ENCODE measurements at regions not wholly inside any gene's neighbourhood (a gene's known extent, or its start where the extent isn't known, plus 50 kb on each side); places are given as distances from the start of the nearest gene placed in this dataset.
A peak's percentile ranks its signal among the peaks of the same experiment; 100 is the strongest.

GRCh38 chr12:47387994-47388393, 308.2 kb upstream of the AMIGO2 start:
- no peaks in the 10 kb centered on the region for H3K36me3 ChIP-seq (replicated peaks; ENCODE audit: insufficient read depth, low read depth)
- DNase-seq (ENCODE audit: low spot score): no peak
- H3K27ac ChIP-seq: no peak overlapping the region
- 85% methylated on average over 1 of the region's 1 CpG for WGBS (ENCODE audit: low lambda C conversion rate, missing lambda C conversion rate)
- TF ChIP-seq EZH2phosphoT487 (IDR thresholded peaks at IDR 0.05; ENCODE audit: low read depth, severe bottlenecking, unreplicated experiment) (no peak), CTCF (IDR thresholded peaks at IDR 0.05; ENCODE audit: poor library complexity) (no peak), EZH2 (IDR thresholded peaks at IDR 0.05; ENCODE audit: borderline replicate concordance) (no peak)
- no peaks in the 10 kb centered on the region for H4K20me1 ChIP-seq (ENCODE audit: insufficient read depth, poor library complexity, severe bottlenecking)
- H3K79me2 ChIP-seq: no peaks in the 10 kb centered on the region
- no peak overlapping the region for H2AFZ ChIP-seq
- H3K4me2 ChIP-seq: no peak overlapping the region
- no peak overlapping the region for H3K4me3 ChIP-seq
- H3K9me2 ChIP-seq (replicated peaks; ENCODE audit: insufficient read depth): no peaks in the 10 kb centered on the region
- H3K27me3 ChIP-seq: no peaks in the 10 kb centered on the region
- no peaks in the 10 kb centered on the region for H3K9me3 ChIP-seq (ENCODE audit: low read depth)
- peaks cover 3% of the 10 kb centered on the region for H3K4me1 ChIP-seq (ENCODE audit: insufficient read depth)

- Histone ChIP-seq H3K36me3 (replicated peaks; ENCODE audit: insufficient read depth, low read depth) (no peaks in the 10 kb centered on the region), H3K9me3 (ENCODE audit: low read depth) (no peaks in the 10 kb centered on the region), H3K9me2 (replicated peaks; ENCODE audit: insufficient read depth) (no peaks in the 10 kb centered on the region), H4K20me1 (ENCODE audit: insufficient read depth, poor library complexity, severe bottlenecking) (no peaks in the 10 kb centered on the region), H2AFZ (no peak overlapping the region), H3K4me3 (no peak overlapping the region), H3K4me1 (ENCODE audit: insufficient read depth) (peaks cover 3% of the 10 kb centered on the region), H3K79me2 (no peaks in the 10 kb centered on the region), H3K4me2 (no peak overlapping the region), H3K27ac (no peak overlapping the region), H3K27me3 (no peaks in the 10 kb centered on the region)
- DNase-seq (ENCODE audit: low spot score): no peak
- 49% methylated on average over 5 of the region's 5 CpGs for WGBS (ENCODE audit: low lambda C conversion rate, missing lambda C conversion rate)
- no peak for TF ChIP-seq EZH2phosphoT487 (IDR thresholded peaks at IDR 0.05; ENCODE audit: low read depth, severe bottlenecking, unreplicated experiment)
- no peak for TF ChIP-seq EZH2 (IDR thresholded peaks at IDR 0.05; ENCODE audit: borderline replicate concordance)
Observed at GRCh38 chr12:47385653-47386052, 305.9 kb upstream of the AMIGO2 start.

GRCh38 chr12:47383942-47384341, 304.2 kb upstream of the AMIGO2 start:
- no peak overlapping the region for H3K4me2 ChIP-seq
- no peaks in the 10 kb centered on the region for H3K9me2 ChIP-seq (replicated peaks; ENCODE audit: insufficient read depth)
- H3K27me3 ChIP-seq: no peaks in the 10 kb centered on the region
- H2AFZ ChIP-seq: no peak overlapping the region
- H3K4me1 ChIP-seq (ENCODE audit: insufficient read depth): peaks cover 3% of the 10 kb centered on the region
- peak overlapping the region; percentile 6 for H3K27ac ChIP-seq
- no peaks in the 10 kb centered on the region for H3K79me2 ChIP-seq
- no peaks in the 10 kb centered on the region for H4K20me1 ChIP-seq (ENCODE audit: insufficient read depth, poor library complexity, severe bottlenecking)
- no peaks in the 10 kb centered on the region for H3K36me3 ChIP-seq (replicated peaks; ENCODE audit: insufficient read depth, low read depth)
- no peak for DNase-seq (ENCODE audit: low spot score)
- no peak for TF ChIP-seq EZH2phosphoT487 (IDR thresholded peaks at IDR 0.05; ENCODE audit: low read depth, severe bottlenecking, unreplicated experiment)
- no peak for TF ChIP-seq EZH2 (IDR thresholded peaks at IDR 0.05; ENCODE audit: borderline replicate concordance)
- TF ChIP-seq CTCF (IDR thresholded peaks at IDR 0.05; ENCODE audit: poor library complexity): no peak
- no peak overlapping the region for H3K4me3 ChIP-seq
- H3K9me3 ChIP-seq (ENCODE audit: low read depth): no peaks in the 10 kb centered on the region
- WGBS (ENCODE audit: low lambda C conversion rate, missing lambda C conversion rate): 28% methylated on average over 4 of the region's 4 CpGs

GRCh38 chr12:47382305-47382704, 302.5 kb upstream of the AMIGO2 start:
- no peaks in the 10 kb centered on the region for H3K27me3 ChIP-seq
- TF ChIP-seq EZH2 (IDR thresholded peaks at IDR 0.05; ENCODE audit: borderline replicate concordance) (no peak), EZH2phosphoT487 (IDR thresholded peaks at IDR 0.05; ENCODE audit: low read depth, severe bottlenecking, unreplicated experiment) (no peak), CTCF (IDR thresholded peaks at IDR 0.05; ENCODE audit: poor library complexity) (no peak)
- H3K27ac ChIP-seq: no peak overlapping the region
- H3K79me2 ChIP-seq: no peaks in the 10 kb centered on the region
- H3K4me1 ChIP-seq (ENCODE audit: insufficient read depth): peaks cover 3% of the 10 kb centered on the region
- DNase-seq (ENCODE audit: low spot score): no peak
- no peak overlapping the region for H2AFZ ChIP-seq
- H3K4me2 ChIP-seq: no peak overlapping the region
- WGBS (ENCODE audit: low lambda C conversion rate, missing lambda C conversion rate): 86% methylated on average over 1 of the region's 1 CpG
- no peaks in the 10 kb centered on the region for H4K20me1 ChIP-seq (ENCODE audit: insufficient read depth, poor library complexity, severe bottlenecking)
- no peaks in the 10 kb centered on the region for H3K9me2 ChIP-seq (replicated peaks; ENCODE audit: insufficient read depth)
- no peaks in the 10 kb centered on the region for H3K9me3 ChIP-seq (ENCODE audit: low read depth)
- H3K36me3 ChIP-seq (replicated peaks; ENCODE audit: insufficient read depth, low read depth): no peaks in the 10 kb centered on the region
- no peak overlapping the region for H3K4me3 ChIP-seq
